H1 (cell line): ENCODE measurements at regions not wholly inside any gene's neighbourhood (a gene's known extent, or its start where the extent isn't known, plus 50 kb on each side); places are given as distances from the start of the nearest gene placed in this dataset.

Experiments
- CTCF ChIA-PET: fragments of 300-600 bp; sonication (Branson Sonifier 250); formaldehyde crosslinking; loops from one replicate; lab custom pipeline; 2021; ENCODE audit not compliant: partially characterized antibody; lab: Charles Lee
- POLR2A ChIA-PET: fragments of 300-600 bp; sonication (Branson Sonifier 250); formaldehyde crosslinking; loops from one replicate; lab custom pipeline; 2021; ENCODE audit warnings: inconsistent platforms; ENCODE audit not compliant: partially characterized antibody; lab: Charles Lee
- DNase-seq, 2 experiments: peaks; one replicate each; pipeline versions ENCODE4 v3.0.0 to v3.0.0-alpha.2; 2010 to 2022; ENCODE audit warnings: low spot score in 2 of 2, low read depth in 1 of 2, mixed read lengths in 1 of 2
- FAIRE-seq: peaks from 2 replicates; lab custom pipeline; 2011; peaks lifted over from hg19 to GRCh38; lab: Jason Lieb, UNC
- H2AFZ ChIP-seq: 2 replicates; pipeline ENCODE4 v1.8.1; 2012; ENCODE audit warnings: low read length, inconsistent platforms
- H2AK5ac ChIP-seq: 2 replicates; pipeline ENCODE4 v1.6.1; 2013; ENCODE audit warnings: low read depth, low read length
- H2BK120ac ChIP-seq: replicated peaks from 2 replicates; pipeline ENCODE3; 2013; ENCODE audit warnings: low read depth, low read length, inconsistent platforms
- H2BK12ac ChIP-seq: 2 replicates; pipeline ENCODE4 v1.6.1; 2013; ENCODE audit warnings: low read depth, low read length
- H2BK15ac ChIP-seq: 2 replicates; pipeline ENCODE4 v1.6.1; 2013; ENCODE audit warnings: low read length
- H2BK20ac ChIP-seq: 2 replicates; pipeline ENCODE4 v1.6.1; 2013; ENCODE audit warnings: low read length
- H2BK5ac ChIP-seq: 2 replicates; pipeline ENCODE4 v1.6.1; 2013; ENCODE audit warnings: low read depth, low read length
- H3K14ac ChIP-seq: 2 replicates; pipeline ENCODE4 v1.6.1; 2013; ENCODE audit warnings: inconsistent platforms; ENCODE audit not compliant: insufficient read length
- H3K18ac ChIP-seq: 2 replicates; pipeline ENCODE4 v1.6.1; 2013; ENCODE audit warnings: low read length; ENCODE audit errors: extremely low read depth
- H3K23ac ChIP-seq: 2 replicates; pipeline ENCODE4 v1.6.1; 2013; ENCODE audit warnings: inconsistent platforms; ENCODE audit not compliant: insufficient read length
- H3K23me2 ChIP-seq: 2 replicates; pipeline ENCODE4 v1.6.1; 2013; ENCODE audit warnings: low read depth, low read length
- H3K27ac ChIP-seq: 2 replicates; pipeline ENCODE4 v1.6.1; 2011; ENCODE audit warnings: low read depth, low read length, inconsistent platforms
- H3K27me3 ChIP-seq, 4 experiments: replicated peaks in 1 of 4; 1 replicate in 1 of 4; 2 replicates in 3 of 4; pipeline versions ENCODE4 v1.6.1 to v1.8.1; 2011 to 2013; ENCODE audit warnings: low read length in 3 of 4, mild to moderate bottlenecking in 3 of 4, inconsistent platforms in 2 of 4, mixed read lengths in 2 of 4, moderate library complexity in 1 of 4; ENCODE audit not compliant: control insufficient read depth in 3 of 4, insufficient read depth in 3 of 4; ENCODE audit errors: extremely low read depth in 1 of 4
- H3K36me3 ChIP-seq, 4 experiments: 2 replicates each; pipeline versions ENCODE4 v1.6.1 to v1.8.1; 2011 to 2013; ENCODE audit warnings: mild to moderate bottlenecking in 4 of 4, low read length in 3 of 4, moderate library complexity in 2 of 4, control low read depth in 1 of 4, inconsistent platforms in 1 of 4; ENCODE audit not compliant: insufficient read depth in 4 of 4, control insufficient read depth in 2 of 4
- H3K4ac ChIP-seq: replicated peaks from 2 replicates; pipeline ENCODE3; 2013; ENCODE audit warnings: low read length, low read depth, mixed read lengths, inconsistent platforms; ENCODE audit not compliant: insufficient read length
- H3K4me1 ChIP-seq, 4 experiments: replicated peaks in 1 of 4; 1 replicate in 1 of 4; 2 replicates in 3 of 4; pipeline versions ENCODE4 v1.6.1 to v1.8.1; 2011 to 2013; ENCODE audit warnings: low read length in 3 of 4, inconsistent platforms in 2 of 4, mixed read lengths in 1 of 4; ENCODE audit not compliant: insufficient read depth in 4 of 4, control insufficient read depth in 3 of 4
- H3K4me2 ChIP-seq, 2 experiments: 2 replicates each; pipeline versions ENCODE4 v1.6.1 to v1.8.1; 2011 to 2013; ENCODE audit warnings: low read depth in 2 of 2, low read length in 2 of 2, control low read depth in 1 of 2, inconsistent platforms in 1 of 2, mild to moderate bottlenecking in 1 of 2; ENCODE audit not compliant: insufficient read depth in 1 of 2
- H3K4me3 ChIP-seq, 4 experiments: fragments of 200-600, 300-600 bp in 1 of 4; sonication (generic), shearing (Covaris generic), sonication (Bioruptor Twin) in 1 of 4; 2 replicates each; pipeline versions ENCODE4 v1.5.1 to v1.8.1; 2011 to 2016; ENCODE audit warnings: low read length in 4 of 4, low read depth in 3 of 4, control low read depth in 2 of 4, inconsistent platforms in 2 of 4, mild to moderate bottlenecking in 2 of 4, mixed read lengths in 1 of 4, moderate library complexity in 1 of 4; ENCODE audit not compliant: insufficient read depth in 2 of 4; ENCODE audit errors: extremely low read depth in 1 of 4
- H3K56ac ChIP-seq: replicated peaks from 2 replicates; pipeline ENCODE3; 2013; ENCODE audit warnings: low read depth, mild to moderate bottlenecking, mixed read lengths, low read length, inconsistent platforms; ENCODE audit not compliant: insufficient read length
- H3K79me1 ChIP-seq: 2 replicates; pipeline ENCODE4 v1.6.1; 2013; ENCODE audit warnings: low read depth, low read length, control low read depth
- H3K79me2 ChIP-seq, 2 experiments: 2 replicates each; pipeline versions ENCODE4 v1.6.1 to v1.8.1; 2012 to 2013; ENCODE audit warnings: low read length in 2 of 2, mild to moderate bottlenecking in 2 of 2, inconsistent platforms in 1 of 2; ENCODE audit not compliant: insufficient read depth in 2 of 2, control insufficient read depth in 1 of 2
- H3K9ac ChIP-seq, 4 experiments: replicated peaks in 1 of 4; 1 replicate in 1 of 4; 2 replicates in 3 of 4; pipeline versions ENCODE4 v1.6.1 to v1.8.1; 2011 to 2013; ENCODE audit warnings: low read depth in 3 of 4, low read length in 3 of 4, control low read depth in 2 of 4, mild to moderate bottlenecking in 2 of 4, moderate library complexity in 2 of 4, inconsistent platforms in 1 of 4; ENCODE audit errors: extremely low read depth in 1 of 4
- H3K9me3 ChIP-seq, 2 experiments: 2 replicates each; pipeline versions ENCODE4 v1.6.1 to v1.8.1; 2012 to 2013; ENCODE audit warnings: mild to moderate bottlenecking in 2 of 2, moderate library complexity in 2 of 2, control low read depth in 1 of 2, inconsistent platforms in 1 of 2, low read depth in 1 of 2, low read length in 1 of 2, mixed read lengths in 1 of 2; ENCODE audit not compliant: insufficient read depth in 2 of 2
- H4K20me1 ChIP-seq, 2 experiments: replicated peaks in 1 of 2; 2 replicates each; pipeline versions ENCODE3 to v1.8.1; 2011 to 2013; ENCODE audit warnings: inconsistent platforms in 2 of 2, low read length in 2 of 2, mild to moderate bottlenecking in 1 of 2; ENCODE audit not compliant: insufficient read depth in 2 of 2, control insufficient read depth in 1 of 2
- H4K5ac ChIP-seq: 2 replicates; pipeline ENCODE4 v1.6.1; 2013; ENCODE audit warnings: low read length, low read depth, mixed read lengths, inconsistent platforms; ENCODE audit not compliant: insufficient read length
- H4K8ac ChIP-seq: 2 replicates; pipeline ENCODE4 v1.8.0; 2013; ENCODE audit warnings: mild to moderate bottlenecking, moderate library complexity, low read length, inconsistent platforms; ENCODE audit not compliant: insufficient read depth; ENCODE audit errors: extremely low read depth
- H4K91ac ChIP-seq: replicated peaks from 2 replicates; pipeline ENCODE3; 2013; ENCODE audit warnings: low read length, mixed read lengths, inconsistent platforms; ENCODE audit not compliant: insufficient read length
- CBX8 ChIP-seq: fragments of 300-800, 300-1000 bp; sonication (generic); IDR thresholded peaks from 2 replicates; pipeline ENCODE4 v1.7.1; 2016; ENCODE audit warnings: low read depth, low read length, borderline replicate concordance
- POLR2AphosphoS5 ChIP-seq: IDR thresholded peaks from 2 replicates; pipeline ENCODE4 v1.6.1; 2011; ENCODE audit warnings: low read depth, low read length
- RBBP5 ChIP-seq: IDR thresholded peaks from 2 replicates; pipeline ENCODE4 v1.7.1; 2012; ENCODE audit warnings: low read depth, mild to moderate bottlenecking, inconsistent platforms, low read length, moderate library complexity, borderline replicate concordance
- SP1 ChIP-seq: IDR thresholded peaks from 2 replicates; pipeline ENCODE4 v1.6.1; 2011; ENCODE audit warnings: low read depth, low read length
- ZNF274 ChIP-seq: IDR thresholded peaks from 2 replicates; pipeline ENCODE4 v1.7.0; 2012; ENCODE audit warnings: low read length, borderline replicate concordance; ENCODE audit errors: extremely low read depth
- WGBS, 2 experiments: shearing (Covaris generic) in 1 of 2; methylation state at CpG; one replicate each; pipeline versions ENCODE4 v1.1.6 to v1.1.7; 2013 to 2015; ENCODE audit warnings: low lambda C conversion rate in 2 of 2, mixed read lengths in 2 of 2, inconsistent platforms in 1 of 2, low coverage in 1 of 2, missing lambda C conversion rate in 1 of 2; ENCODE audit not compliant: insufficient replicate concordance in 2 of 2, insufficient coverage in 1 of 2, insufficient read length in 1 of 2; ENCODE audit errors: extremely low coverage in 1 of 2, missing lambda C conversion rate in 1 of 2; 5-methylcytosine and 5-hydroxymethylcytosine counted together
- TF ChIP-seq, protein P1 (sequence below): IDR thresholded peaks from 2 replicates; pipeline ENCODE4 v1.6.1; 2012; ENCODE audit warnings: inconsistent platforms

DNA sequence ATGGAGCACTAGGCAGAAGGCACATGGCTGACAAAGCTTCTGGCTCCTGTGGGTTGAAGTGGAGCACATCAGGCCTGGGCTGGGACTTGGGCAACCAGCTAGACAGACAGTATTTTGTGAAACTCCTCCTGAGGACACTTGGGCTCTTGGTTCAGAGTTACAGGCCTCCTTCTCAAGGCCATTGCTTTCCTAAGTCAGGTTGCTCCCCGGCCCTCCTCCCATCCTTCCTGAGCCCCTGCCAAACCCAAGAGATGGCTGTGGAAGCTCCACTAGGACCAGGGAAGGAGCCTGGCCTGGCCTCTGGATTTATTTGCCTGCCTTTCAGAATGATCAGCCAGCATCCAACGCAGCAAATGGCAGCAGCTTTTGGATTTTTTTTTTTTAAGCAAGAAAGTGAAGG lies 56.3 kb downstream of the MAGEF1 start:
- TF ChIP-seq SP1, result no peak
- TF ChIP-seq, protein P1, sequence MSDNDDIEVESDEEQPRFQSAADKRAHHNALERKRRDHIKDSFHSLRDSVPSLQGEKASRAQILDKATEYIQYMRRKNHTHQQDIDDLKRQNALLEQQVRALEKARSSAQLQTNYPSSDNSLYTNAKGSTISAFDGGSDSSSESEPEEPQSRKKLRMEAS, result no peak
- TF ChIP-seq CBX8, result no peak
- no peak for TF ChIP-seq POLR2AphosphoS5
- no peak for TF ChIP-seq RBBP5
- TF ChIP-seq ZNF274, result no peak
- Histone ChIP-seq H3K4me2 (no peak overlapping the region), H4K91ac (no peak overlapping the region), H3K4me1 (peaks cover 14 to 28% (median 20%) of the 10 kb centered on the region in 4 experiments), H3K9me3 (no peaks in the 10 kb centered on the region), H2AFZ (no peak overlapping the region), H3K23me2 (no peaks in the 10 kb centered on the region; the same call in 1 of the 2 replicates), H3K18ac (no peak overlapping the region), H2BK12ac (no peak overlapping the region), H3K79me1 (no peaks in the 10 kb centered on the region), H4K8ac (no peak overlapping the region), H4K5ac (no peak overlapping the region), H3K27me3 (no peaks in the 10 kb centered on the region), H3K9ac (no peak overlapping the region), H3K79me2 (no peaks in the 10 kb centered on the region), H3K4ac (no peak overlapping the region), H2BK120ac (no peak overlapping the region), H3K23ac (no peak overlapping the region), H2AK5ac (no peak overlapping the region), H3K14ac (no peak overlapping the region), H2BK15ac (no peak overlapping the region), H3K36me3 (no peaks in the 10 kb centered on the region), H2BK5ac (no peak overlapping the region), H3K4me3 (no peak overlapping the region), H4K20me1 (no peaks in the 10 kb centered on the region), H2BK20ac (no peak overlapping the region), H3K27ac (no peak overlapping the region), H3K56ac (no peak overlapping the region)
- DNase-seq, result no peak
- ChIA-PET CTCF (interaction anchor here (1.3 to 1.7 kb wide), 4 partner anchors 10 to 94 kb away, joined by 4 to 9 read pairs (median 5); partner anchors contain the start of gene EPHB3), POLR2A (no interaction called here)
- FAIRE-seq, result no peak
- WGBS, 2 experiments, result 87% methylated on average over 2 of the region's 2 CpGs; no CpG with 5 or more reads in 1 of the 2 experiments
